ENCODE measurements at regions not wholly inside any gene's neighbourhood (a gene's known extent, or its start where the extent isn't known, plus 50 kb on each side); places are given as distances from the start of the nearest gene placed in this dataset. TPM values are rescaled to one million over a fixed set of nuclear protein-coding genes. Genes with fewer than 3 reads are reported as not detected.

- no peak for ATAC-seq (ENCODE audit: poor library complexity)
- intact Hi-C loops (cut with DNase I) = no loop called here
- DNase-seq = no peak
Measured at GRCh38 chr6:139423971-139424667, 49.7 kb upstream of the CITED2 start.

Small RNA genes lying in the stretch of these regions (microRNA-seq; reads per million reads assigned to microRNA genes)
- not detected for gene MIR3668
- gene MIR4465 = not detected
